ENCODE measurements at regions not wholly inside any gene's neighbourhood (a gene's known extent, or its start where the extent isn't known, plus 50 kb on each side); places are given as distances from the start of the nearest gene placed in this dataset.
A peak's percentile ranks its signal among the peaks of the same experiment; 100 is the strongest.

GRCh38 chr21:28356422-28356821, 636.3 kb downstream of the LTN1 start:
- DNase-seq (ENCODE audit: low read depth) = no peak

DNA sequence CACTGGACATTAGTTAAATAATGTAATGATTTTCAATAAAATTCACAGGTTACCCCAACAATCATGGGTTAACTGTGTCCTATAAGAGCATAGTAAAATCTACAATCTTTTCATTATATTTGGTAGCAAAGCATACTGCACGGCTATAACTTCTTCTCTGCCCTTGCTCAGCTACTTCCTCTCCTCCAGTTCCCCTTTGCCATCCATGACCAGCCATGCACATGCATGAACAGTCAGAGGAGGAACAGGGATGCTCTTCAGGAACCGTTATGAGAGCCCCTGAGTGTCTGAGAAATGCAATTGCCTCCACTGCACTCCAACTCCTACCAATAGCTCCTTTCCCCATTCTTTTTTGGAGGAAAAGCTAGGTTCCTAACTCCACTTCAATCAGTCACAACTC, 646.7 kb downstream of the LTN1 start:
- DNase-seq (ENCODE audit: low read depth) = no peak

GRCh38 chr21:28344985-28345384, 647.7 kb downstream of the LTN1 start:
- DNase-seq (ENCODE audit: low read depth) = no peak

- DNase-seq (ENCODE audit: low read depth) = peak; percentile 26
These were observed 650.4 kb downstream of the LTN1 start for GRCh38 chr21:28342212-28342810.

DNA sequence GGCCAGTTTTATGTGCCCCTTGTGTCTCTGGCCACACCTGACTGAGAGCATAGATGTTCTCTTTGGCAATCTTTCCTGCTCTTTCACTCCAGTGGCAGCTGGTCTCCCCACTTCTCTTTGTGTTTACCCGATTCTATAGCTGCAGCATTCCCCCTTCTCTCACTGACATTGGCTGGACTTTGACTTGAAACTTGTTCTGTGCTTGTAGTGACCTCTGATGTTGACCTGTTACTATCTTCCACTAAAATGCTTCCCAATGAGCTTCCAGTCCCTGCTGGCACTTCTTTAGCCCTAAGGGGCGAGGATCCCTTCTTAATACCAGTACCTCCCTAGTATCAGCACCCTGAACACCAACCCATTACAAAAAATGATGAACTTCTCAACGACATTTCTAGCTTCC, 653.3 kb downstream of the LTN1 start:
- no peak for DNase-seq (ENCODE audit: low read depth)

GRCh38 chr21:28338701-28339305, 653.9 kb downstream of the LTN1 start:
- no peak for DNase-seq (ENCODE audit: low read depth)

- peak; percentile 80 for DNase-seq (ENCODE audit: low read depth)
These were observed 655.4 kb downstream of the LTN1 start for GRCh38 chr21:28337315-28337714.

DNA sequence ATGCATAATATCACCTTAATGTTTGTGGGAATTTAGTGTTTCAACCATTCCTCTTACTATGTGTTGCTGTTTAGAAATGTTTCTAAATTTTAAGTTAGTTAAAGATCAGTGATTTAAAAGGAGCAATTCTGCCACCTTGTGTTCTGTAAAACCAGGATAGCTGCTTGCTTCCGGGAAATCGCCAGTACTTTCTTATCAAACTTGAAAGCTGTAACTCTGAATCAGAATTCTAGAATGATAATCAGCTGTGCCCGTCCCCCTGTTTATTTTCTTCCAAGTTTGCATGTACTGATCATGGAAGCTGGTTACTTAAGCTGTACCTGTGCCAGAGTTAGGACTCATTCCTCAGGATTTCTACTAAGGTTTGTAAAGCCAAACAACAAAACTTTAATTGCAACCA, 656.4 kb downstream of the LTN1 start:
- peak; percentile 87 for DNase-seq (ENCODE audit: low read depth)

- DNase-seq (ENCODE audit: low read depth) = peak; percentile 87
These were observed 658.3 kb downstream of the LTN1 start for GRCh38 chr21:28334407-28334806.

DNA sequence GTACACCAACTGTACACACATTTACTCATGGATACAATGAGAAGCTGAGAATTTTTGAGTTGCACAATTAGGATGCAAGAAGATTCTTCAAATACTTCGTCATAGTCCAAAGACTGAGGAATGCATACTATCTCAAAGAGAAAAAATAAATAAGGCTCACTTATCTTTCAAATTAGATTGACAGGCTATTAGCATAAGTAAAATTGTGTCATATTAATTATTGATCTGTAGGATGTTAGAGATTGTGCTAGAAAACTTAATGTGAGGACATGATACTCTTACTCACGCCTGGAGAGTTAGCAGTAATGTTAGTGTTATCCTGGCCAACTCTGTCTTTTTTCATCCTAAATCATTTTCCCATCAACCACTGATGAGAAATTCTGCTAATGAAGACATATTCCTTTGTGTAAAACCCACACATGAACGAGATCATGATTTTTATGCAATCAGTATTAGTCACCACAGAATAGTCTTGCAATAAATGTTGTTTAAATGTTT, 659.0 kb downstream of the LTN1 start:
- peak; percentile 87 for DNase-seq (ENCODE audit: low read depth)

DNA sequence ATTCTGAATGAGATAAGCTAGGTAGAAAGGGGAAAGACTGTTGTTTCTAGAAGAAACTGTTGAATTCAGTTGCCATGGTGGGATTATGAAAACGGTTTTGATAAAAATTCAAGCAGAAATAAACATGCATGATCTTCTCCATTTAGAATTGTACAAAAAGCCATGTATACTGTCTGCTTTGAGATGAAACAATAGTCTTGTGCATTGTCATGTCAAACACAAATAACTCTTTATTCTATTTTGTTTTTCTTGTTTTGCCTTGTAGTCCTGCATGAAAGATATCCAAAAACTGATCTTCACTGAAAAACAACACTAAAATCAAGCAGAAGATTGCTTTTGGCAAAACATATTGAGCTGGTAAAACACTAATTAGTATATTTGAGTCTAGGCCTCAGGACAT, 659.9 kb downstream of the LTN1 start:
- DNase-seq (ENCODE audit: low read depth) = no peak

DNA sequence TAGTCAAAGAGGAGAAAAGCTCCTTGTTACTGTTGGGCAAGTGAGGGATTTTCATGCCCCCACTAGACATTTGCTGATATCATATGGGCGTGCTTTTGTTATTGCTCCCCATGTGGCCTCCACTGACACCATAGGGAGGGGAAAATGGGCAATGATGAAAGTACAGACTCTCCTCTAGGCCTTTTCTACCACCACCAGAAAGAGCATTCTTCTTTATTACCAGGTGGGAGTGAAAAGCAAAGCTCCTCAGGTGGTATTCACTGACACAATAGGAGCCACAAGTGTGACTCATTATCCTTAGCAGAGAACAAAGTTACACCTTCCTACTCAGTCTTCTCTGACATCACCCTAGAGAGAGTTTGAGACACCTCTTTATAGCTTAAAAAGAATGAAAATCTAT, 667.1 kb downstream of the LTN1 start:
- DNase-seq (ENCODE audit: low read depth) = peak; percentile 79

GRCh38 chr21:28324690-28325089, 668.0 kb downstream of the LTN1 start:
- DNase-seq (ENCODE audit: low read depth) = no peak

DNA sequence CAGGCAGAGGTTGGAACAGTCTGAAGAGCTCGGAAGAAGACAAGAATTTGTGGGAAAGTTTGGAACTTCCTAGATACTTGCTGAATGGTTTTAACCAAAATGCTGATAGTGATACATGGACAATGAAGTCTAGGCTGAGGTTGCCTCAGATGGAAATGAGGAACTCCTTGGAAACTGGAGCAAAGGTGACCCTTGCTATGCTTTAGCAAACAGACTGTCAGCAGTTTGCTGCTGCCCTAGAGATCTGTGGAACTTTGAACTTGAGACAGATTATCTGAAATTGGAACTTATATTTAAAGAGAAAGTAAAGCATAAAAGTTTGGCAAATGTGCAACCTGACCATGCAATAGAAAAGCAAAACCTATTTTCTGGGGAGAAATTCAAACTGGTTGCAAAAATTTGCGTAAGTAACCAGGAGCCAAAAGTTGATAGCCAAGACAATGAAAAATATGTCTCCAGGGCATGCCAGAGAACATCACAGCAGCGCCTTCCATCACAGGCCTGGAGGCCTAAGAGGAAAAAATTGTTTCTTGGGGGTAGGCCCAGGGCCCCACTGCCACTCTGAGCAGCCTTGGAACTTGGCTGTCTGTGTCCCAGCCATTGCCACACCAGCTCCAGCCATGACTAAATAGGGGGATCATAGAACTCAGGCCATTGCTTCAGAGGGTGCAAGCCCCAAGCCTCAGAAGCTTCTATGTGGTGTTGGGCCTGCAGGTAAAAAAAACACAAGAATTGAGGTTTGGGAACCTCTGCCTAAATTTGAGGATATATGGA, 675.3 kb downstream of the LTN1 start:
- DNase-seq (ENCODE audit: low read depth) = no peak

DNA sequence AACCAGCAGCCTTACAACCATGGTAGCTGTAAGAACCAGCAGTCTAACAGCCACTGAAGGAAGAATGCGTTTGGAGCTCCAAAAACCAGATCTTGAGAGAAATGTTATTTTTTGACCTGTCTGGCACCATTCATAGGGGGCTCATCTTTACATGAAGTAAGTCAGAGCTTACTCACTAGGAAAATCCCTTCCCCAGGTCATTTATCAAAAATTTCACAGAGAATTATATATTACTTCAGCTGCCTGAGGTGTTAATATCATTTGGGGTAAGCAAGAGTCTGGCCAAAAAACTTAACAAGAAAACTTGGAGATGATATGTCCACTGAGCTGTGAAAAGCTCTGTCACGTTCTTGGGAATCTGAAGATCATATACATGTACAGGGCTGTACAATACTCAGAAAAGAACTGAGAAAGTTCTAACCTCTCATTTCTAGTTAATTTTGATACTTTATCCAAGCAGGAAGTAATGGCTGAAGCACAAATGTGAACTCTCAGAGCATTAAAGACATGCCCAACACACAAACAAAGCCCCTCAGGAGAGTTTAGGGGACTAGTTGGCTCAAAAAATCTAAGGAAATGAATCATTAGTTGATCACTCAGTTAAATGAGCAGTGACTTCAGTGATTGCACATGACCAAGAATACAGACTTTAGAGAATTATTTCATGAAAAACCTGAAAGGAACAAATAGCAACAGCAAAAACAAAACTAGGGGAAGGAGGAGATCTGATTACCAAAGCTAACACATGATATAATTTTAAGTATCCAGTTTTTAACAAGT, 681.1 kb downstream of the LTN1 start:
- DNase-seq (ENCODE audit: low read depth) = peak; percentile 51

DNA sequence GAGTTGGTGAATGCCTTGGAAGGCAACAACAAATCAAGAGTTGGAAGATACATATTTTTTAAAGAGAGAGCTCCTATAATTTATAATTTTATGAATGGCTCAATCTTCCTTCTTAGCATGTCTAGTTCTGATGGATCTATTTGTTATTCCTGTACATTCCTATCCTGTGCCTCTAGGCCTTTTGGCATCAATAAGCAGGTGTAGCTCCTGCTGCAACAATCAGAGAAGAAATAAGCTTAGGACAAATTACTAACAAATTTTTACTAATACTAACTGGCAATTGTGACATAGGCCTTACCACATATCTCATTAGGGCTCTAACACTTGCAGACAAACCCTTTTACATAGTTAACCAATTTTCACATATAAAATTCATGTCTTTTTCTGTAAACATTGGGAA, 682.0 kb downstream of the LTN1 start:
- DNase-seq (ENCODE audit: low read depth) = peak; percentile 66

- no peak for DNase-seq (ENCODE audit: low read depth)
These were observed 682.4 kb downstream of the LTN1 start for GRCh38 chr21:28310171-28310685.

GRCh38 chr21:28309596-28309995, 683.1 kb downstream of the LTN1 start:
- peak; percentile 92 for DNase-seq (ENCODE audit: low read depth)

GRCh38 chr21:28308516-28308915, 684.2 kb downstream of the LTN1 start:
- DNase-seq (ENCODE audit: low read depth) = peak; percentile 90

DNA sequence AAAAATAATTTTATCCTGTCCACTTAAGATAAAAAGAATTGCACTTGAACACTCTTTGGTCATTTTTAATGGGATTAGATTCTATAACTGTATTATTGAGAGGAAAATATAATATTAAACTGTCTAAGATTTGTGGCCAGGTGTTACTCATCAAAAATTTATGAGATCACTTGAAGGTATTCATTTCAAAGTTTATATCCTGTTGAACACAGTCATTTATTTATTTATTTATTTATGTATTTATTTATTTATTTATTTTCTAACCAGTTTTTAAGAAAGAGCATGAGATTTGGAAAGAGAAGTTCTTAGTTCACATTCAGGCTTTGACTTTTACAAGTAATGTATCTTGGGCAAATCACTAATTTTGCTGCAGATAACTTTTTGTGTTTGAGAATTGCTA, 692.7 kb downstream of the LTN1 start:
- no peak for DNase-seq (ENCODE audit: low read depth)

DNA sequence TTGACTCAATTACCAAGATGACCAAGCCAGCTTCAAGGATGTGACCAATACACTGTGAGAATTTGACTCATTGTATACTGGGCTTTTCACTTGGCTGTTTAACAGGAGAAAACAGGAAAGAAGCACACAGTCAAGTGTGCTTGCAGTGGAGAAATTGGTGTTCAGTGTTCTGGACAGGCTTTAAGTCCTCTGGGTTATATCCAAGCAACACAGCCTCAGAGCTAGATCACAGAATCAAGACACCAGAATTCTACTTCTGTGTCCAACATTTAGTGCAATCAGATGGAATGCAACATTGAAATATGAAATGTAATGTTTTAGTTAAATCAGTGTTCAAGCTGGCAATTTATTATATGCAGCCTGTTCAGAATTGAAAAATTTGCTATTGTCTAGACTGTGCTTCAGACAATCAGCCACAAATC, 694.4 kb downstream of the LTN1 start:
- peak; percentile 26 for DNase-seq (ENCODE audit: low read depth)

- DNase-seq (ENCODE audit: low read depth) = peak; percentile 9
These were observed 698.6 kb downstream of the LTN1 start for GRCh38 chr21:28294051-28294450.

Data from renal cortical epithelial cell (primary cell).